Prostate gland (tissue), 2 donors: ENCODE measurements at regions not wholly inside any gene's neighbourhood (a gene's known extent, or its start where the extent isn't known, plus 50 kb on each side); places are given as distances from the start of the nearest gene placed in this dataset.

Source experiments
- DNase-seq: peaks from one replicate; pipeline ENCODE4 v3.0.0-alpha.2; 2019; ENCODE audit warnings: low spot score
- H3K27ac ChIP-seq, 2 donors: fragments of 200-600 bp; sonication (generic); 2 replicates each; pipeline ENCODE4 v1.5.1; 2017 to 2019
- H3K27me3 ChIP-seq: fragments of 200-600 bp; sonication (generic); replicated peaks from 2 replicates; pipeline ENCODE4 v1.5.1; 2019; ENCODE audit not compliant: insufficient read depth
- H3K36me3 ChIP-seq, 2 donors: fragments of 200-600 bp; sonication (generic); 1 replicate in 1 of 2; 2 replicates in 1 of 2; pipeline versions ENCODE4 v1.5.1 to v1.8.1; 2017 to 2019
- H3K4me1 ChIP-seq: fragments of 200-600 bp; sonication (generic); replicated peaks from 2 replicates; pipeline ENCODE4 v1.5.1; 2019
- H3K4me3 ChIP-seq, 2 donors: fragments of 200-600 bp; sonication (generic); 2 replicates each; pipeline ENCODE4 v1.5.1; 2017 to 2019
- H3K9me3 ChIP-seq: fragments of 200-600 bp; sonication (generic); 2 replicates; pipeline ENCODE4 v1.5.1; 2017
- POLR2A ChIP-seq: fragments of 450-650 bp; IDR thresholded peaks from one replicate; pipeline ENCODE4 v1.6.1; 2016; ENCODE audit warnings: antibody characterized with exemption, mild to moderate bottlenecking
- POLR2AphosphoS5 ChIP-seq: sonication (generic); formaldehyde crosslinking; IDR thresholded peaks from one replicate; pipeline ENCODE4 v1.6.1; 2017; ENCODE audit warnings: antibody characterized with exemption
- WGBS: methylation state at CpG from one replicate; pipeline ENCODE4 v1.1.5; 2018; 5-methylcytosine and 5-hydroxymethylcytosine counted together
- intact Hi-C: fragments of 100-400 bp; cut with DNase I; formaldehyde crosslinking; loops from one replicate; pipeline ENCODE4 v1.14.2; 2022
- TF ChIP-seq, protein P1 (sequence below), 4 experiments: fragments of 200-600 bp in 2 of 4; fragments of 450-650 bp in 2 of 4; sonication (generic) in 2 of 4; IDR thresholded peaks; 1 replicate in 3 of 4; 2 replicates in 1 of 4; pipeline ENCODE4 v1.5.1; 2016 to 2019; ENCODE audit warnings: antibody characterized with exemption in 4 of 4, mild to moderate bottlenecking in 2 of 4, moderate library complexity in 2 of 4

DNA sequence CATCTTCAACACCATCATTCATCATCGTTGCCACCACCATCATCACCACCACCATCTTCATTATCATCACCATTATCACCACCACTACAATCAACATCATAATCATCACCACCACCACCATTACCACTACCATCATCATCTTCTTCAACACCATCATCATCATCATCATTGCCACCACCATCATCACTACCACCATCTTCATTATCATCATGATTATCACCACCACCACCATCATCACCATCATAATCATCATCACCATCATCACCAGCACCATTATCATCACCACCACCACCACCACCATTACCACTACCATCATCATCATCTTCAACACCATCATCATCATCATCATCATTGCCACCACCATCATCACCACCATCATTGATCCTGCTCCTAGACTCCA is 112.7 kb downstream of the OAT start:
- H3K27me3 ChIP-seq = no peaks in the 10 kb centered on the region
- H3K27ac ChIP-seq = no peak overlapping the region
- DNase-seq = no peak
- no peak overlapping the region for H3K4me3 ChIP-seq
- H3K9me3 ChIP-seq = no peaks in the 10 kb centered on the region
- TF ChIP-seq POLR2AphosphoS5 (no peak), POLR2A (no peak)
- TF ChIP-seq, protein P1, sequence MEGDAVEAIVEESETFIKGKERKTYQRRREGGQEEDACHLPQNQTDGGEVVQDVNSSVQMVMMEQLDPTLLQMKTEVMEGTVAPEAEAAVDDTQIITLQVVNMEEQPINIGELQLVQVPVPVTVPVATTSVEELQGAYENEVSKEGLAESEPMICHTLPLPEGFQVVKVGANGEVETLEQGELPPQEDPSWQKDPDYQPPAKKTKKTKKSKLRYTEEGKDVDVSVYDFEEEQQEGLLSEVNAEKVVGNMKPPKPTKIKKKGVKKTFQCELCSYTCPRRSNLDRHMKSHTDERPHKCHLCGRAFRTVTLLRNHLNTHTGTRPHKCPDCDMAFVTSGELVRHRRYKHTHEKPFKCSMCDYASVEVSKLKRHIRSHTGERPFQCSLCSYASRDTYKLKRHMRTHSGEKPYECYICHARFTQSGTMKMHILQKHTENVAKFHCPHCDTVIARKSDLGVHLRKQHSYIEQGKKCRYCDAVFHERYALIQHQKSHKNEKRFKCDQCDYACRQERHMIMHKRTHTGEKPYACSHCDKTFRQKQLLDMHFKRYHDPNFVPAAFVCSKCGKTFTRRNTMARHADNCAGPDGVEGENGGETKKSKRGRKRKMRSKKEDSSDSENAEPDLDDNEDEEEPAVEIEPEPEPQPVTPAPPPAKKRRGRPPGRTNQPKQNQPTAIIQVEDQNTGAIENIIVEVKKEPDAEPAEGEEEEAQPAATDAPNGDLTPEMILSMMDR (IDR thresholded peaks at IDR 0.05) = no peak
- H3K36me3 ChIP-seq = no peaks in the 10 kb centered on the region
- intact Hi-C loops = no loop called here
- H3K4me1 ChIP-seq = no peaks in the 10 kb centered on the region
- WGBS = 92% methylated on average over 1 of the region's 1 CpG

DNA sequence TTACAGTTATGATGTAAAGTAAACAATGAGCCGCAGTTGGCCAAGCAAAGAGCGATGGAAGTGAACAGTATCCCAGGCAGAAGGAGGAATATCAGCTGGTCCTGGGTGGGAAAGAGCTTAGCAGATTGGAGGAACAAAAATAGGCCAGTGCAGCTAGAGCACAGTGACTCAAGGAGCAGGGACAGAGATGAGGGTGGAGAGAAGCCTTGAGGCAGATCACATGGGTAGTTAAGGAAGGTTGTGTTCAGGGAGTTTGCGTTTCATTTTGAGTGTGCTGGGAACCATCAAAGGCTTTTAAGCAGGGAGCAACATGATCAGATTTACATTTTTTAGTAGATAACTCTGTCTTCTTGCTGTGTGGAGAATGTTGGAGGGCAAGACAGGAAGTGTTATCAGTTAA is 113.6 kb downstream of the OAT start:
- WGBS = 51% methylated on average over 3 of the region's 3 CpGs
- intact Hi-C loops = no loop called here

DNA sequence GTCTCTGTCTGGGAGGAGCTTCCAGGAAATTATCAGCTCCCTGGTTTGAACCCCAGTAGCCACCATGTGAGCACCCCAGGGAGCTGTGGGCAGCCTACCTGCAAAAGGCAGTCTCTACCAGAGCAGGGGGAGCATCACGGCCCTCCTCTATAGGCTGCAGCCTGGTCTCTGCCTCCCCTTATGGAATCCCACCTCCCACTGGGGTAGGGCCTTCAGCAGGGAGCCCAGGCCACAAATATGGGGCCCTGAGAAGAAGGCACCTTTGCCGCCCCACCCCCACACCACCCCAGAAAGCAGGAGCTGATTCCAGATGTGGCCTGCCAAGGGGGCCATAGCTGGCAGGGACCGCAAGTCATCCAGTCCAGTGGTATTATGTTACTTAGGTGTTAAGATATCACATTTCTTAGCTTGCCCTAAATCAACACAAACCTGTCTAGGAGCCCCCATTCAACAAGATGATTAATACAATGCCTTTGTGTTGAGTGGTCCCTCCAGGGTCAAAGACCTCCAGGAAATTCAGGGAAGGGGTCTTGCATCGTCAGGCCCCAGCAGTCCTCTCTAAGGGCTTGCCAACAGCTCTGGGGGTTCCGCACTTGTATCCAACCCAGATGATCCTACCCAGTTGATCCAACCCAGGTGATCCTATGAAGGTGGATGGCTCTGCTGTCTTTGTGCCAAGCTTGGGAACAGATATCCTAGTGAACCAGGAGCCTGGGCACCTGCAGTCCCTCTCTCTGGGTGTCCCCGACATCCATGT is 114.9 kb downstream of the OAT start:
- 100% methylated on average over 6 of the region's 6 CpGs for WGBS
- no peaks in the 10 kb centered on the region for H3K4me1 ChIP-seq
- intact Hi-C loops = no loop called here
- H3K36me3 ChIP-seq = no peaks in the 10 kb centered on the region
- no peaks in the 10 kb centered on the region for H3K27me3 ChIP-seq
- no peak overlapping the region for H3K27ac ChIP-seq
- TF ChIP-seq POLR2A = no peak
- no peaks in the 10 kb centered on the region for H3K9me3 ChIP-seq
- DNase-seq = no peak
- H3K4me3 ChIP-seq = no peak overlapping the region

More for the DNA sequence above, 113.6 kb downstream of the OAT start:
- H3K4me3 ChIP-seq = no peak overlapping the region
- H3K27ac ChIP-seq = no peak overlapping the region
- H3K36me3 ChIP-seq = no peaks in the 10 kb centered on the region
- H3K4me1 ChIP-seq = no peaks in the 10 kb centered on the region
- H3K27me3 ChIP-seq = no peaks in the 10 kb centered on the region
- TF ChIP-seq POLR2AphosphoS5 (no peak), POLR2A (no peak)
- TF ChIP-seq, protein P1 (IDR thresholded peaks at IDR 0.05) = no peak
- DNase-seq = no peak
- H3K9me3 ChIP-seq = no peaks in the 10 kb centered on the region

DNA sequence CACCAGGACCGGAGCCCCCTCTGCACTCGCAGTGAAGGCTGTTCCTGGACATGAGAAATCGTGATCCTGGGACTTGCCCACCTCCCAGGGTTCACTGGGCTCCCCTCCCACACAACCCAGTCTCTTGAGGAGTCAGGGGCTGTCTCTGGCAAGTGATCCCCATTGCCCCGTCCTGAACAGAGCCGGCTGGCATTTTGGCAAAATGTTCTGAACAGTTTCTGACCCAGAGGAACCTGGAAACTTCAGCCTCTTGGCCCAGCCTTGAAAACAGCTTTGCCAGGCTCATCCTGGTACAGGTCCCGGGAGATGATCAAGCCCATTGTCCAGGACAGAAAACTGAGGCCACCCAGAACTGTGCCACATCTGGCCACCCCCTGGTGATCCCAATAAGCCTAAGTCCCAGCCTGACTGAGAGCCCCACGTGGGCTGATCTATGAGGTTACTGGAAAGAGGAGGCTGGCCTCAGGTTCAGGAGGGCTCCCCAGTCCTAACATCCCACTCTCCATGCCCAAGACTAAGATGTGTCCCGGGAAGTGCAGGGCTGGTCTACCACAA is 115.7 kb downstream of the OAT start:
- no peaks in the 10 kb centered on the region for H3K27me3 ChIP-seq
- no peaks in the 10 kb centered on the region for H3K36me3 ChIP-seq
- DNase-seq = no peak
- 74% methylated on average over 8 of the region's 8 CpGs for WGBS
- no peak overlapping the region for H3K27ac ChIP-seq
- intact Hi-C loops = no loop called here
- TF ChIP-seq POLR2A = no peak
- TF ChIP-seq, protein P1 (IDR thresholded peaks at IDR 0.05) = no peak
- no peak for TF ChIP-seq POLR2AphosphoS5
- no peaks in the 10 kb centered on the region for H3K4me1 ChIP-seq
- no peaks in the 10 kb centered on the region for H3K9me3 ChIP-seq
- no peak overlapping the region for H3K4me3 ChIP-seq

DNA sequence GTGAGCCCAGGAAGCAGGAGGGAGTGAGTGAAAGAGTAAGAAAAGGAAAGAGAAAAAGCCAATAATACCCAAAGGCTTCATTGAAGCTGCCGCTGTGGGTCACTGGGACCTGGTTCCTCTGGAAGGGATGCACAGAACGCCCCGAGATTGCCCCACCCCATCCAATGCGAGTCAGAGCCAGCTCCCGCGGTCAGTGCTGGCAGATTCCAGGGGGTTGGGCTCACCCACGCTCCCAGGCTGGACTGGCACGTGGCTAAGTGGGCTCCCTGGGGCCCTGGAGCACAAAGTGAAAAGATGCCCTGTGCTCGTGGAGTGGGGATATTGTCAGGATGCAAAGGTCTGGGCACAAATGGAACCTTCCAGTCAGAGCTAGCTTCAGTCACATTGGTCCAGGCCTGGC is 117.0 kb downstream of the OAT start:
- no peak overlapping the region for H3K27ac ChIP-seq
- H3K9me3 ChIP-seq = no peaks in the 10 kb centered on the region
- no peak for DNase-seq
- H3K4me3 ChIP-seq = no peak overlapping the region
- intact Hi-C loops = no loop called here
- WGBS = 84% methylated on average over 9 of the region's 9 CpGs
- no peaks in the 10 kb centered on the region for H3K4me1 ChIP-seq
- H3K36me3 ChIP-seq = no peaks in the 10 kb centered on the region
- TF ChIP-seq, protein P1 (IDR thresholded peaks at IDR 0.05) = no peak
- TF ChIP-seq POLR2A (no peak), POLR2AphosphoS5 (no peak)
- no peaks in the 10 kb centered on the region for H3K27me3 ChIP-seq
